ENCODE measurements at regions not wholly inside any gene's neighbourhood (a gene's known extent, or its start where the extent isn't known, plus 50 kb on each side); places are given as distances from the start of the nearest gene placed in this dataset.

DNA sequence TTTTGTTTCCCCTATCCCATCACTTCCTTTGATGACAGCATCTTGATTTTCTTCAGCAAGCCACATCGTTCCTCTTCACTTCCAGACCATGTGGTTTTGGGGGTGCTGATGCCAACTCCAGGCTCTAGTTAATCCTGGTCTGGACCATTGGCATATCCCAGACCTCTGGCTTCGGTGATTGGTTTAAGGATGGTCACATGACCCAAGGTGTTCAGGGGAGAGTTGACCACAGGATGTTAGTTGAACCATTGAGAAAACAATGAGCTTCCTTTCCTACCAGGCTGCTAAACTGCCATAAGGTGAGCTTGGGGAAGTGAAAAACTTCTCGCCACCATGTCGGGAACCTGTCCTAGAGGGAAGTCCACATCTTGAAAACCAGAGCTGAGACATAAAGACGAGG lies 60.9 kb upstream of the TLR3 start:
- TF ChIP-seq, protein P1, sequence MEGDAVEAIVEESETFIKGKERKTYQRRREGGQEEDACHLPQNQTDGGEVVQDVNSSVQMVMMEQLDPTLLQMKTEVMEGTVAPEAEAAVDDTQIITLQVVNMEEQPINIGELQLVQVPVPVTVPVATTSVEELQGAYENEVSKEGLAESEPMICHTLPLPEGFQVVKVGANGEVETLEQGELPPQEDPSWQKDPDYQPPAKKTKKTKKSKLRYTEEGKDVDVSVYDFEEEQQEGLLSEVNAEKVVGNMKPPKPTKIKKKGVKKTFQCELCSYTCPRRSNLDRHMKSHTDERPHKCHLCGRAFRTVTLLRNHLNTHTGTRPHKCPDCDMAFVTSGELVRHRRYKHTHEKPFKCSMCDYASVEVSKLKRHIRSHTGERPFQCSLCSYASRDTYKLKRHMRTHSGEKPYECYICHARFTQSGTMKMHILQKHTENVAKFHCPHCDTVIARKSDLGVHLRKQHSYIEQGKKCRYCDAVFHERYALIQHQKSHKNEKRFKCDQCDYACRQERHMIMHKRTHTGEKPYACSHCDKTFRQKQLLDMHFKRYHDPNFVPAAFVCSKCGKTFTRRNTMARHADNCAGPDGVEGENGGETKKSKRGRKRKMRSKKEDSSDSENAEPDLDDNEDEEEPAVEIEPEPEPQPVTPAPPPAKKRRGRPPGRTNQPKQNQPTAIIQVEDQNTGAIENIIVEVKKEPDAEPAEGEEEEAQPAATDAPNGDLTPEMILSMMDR (IDR thresholded peaks at IDR 0.05): no peak
- no peak for TF ChIP-seq EP300 (IDR thresholded peaks at IDR 0.05)
